HCT116 (cell line): ENCODE measurements at regions not wholly inside any gene's neighbourhood (a gene's known extent, or its start where the extent isn't known, plus 50 kb on each side); places are given as distances from the start of the nearest gene placed in this dataset.
A peak's percentile ranks its signal among the peaks of the same experiment; 100 is the strongest.
"Not testable (repeated sequence)": the region's sequence is repeated elsewhere in the genome, so short reads cannot be mapped to it uniquely, and the experiment has no call there.

Source experiments
- ATAC-seq: fragments of 200-7000 bp; cut with Tn5 transposase; 2 replicates; pipeline ENCODE4 v1.9.1; 2020; ENCODE audit warnings: mild to moderate bottlenecking, moderate library complexity
- BruUV-seq: library from RNA; stranded (reverse); fragments of 400-500 nt; replicated peaks from 2 replicates; lab custom pipeline; 2021; lab: Mats Ljungman, UMichigan
- CTCF ChIA-PET: fragments of 300-600 bp; sonication (Branson Sonifier 250); formaldehyde crosslinking; loops from one replicate; lab custom pipeline; 2021; ENCODE audit warnings: antibody characterized with exemption; lab: Charles Lee
- POLR2A ChIA-PET: fragments of 300-600, 350-600 bp; sonication (Branson Sonifier 250); formaldehyde crosslinking; loops from one replicate; lab custom pipeline; 2021; ENCODE audit warnings: antibody characterized with exemption; lab: Charles Lee
- RAD21 ChIA-PET, 2 experiments: fragments of 300-600 bp; sonication (Branson Sonifier 250); formaldehyde crosslinking; loops; one replicate each; lab custom pipeline; 2023; ENCODE audit warnings: low total read pairs in 2 of 2; ENCODE audit not compliant: uncharacterized antibody in 2 of 2, unreplicated experiment in 2 of 2, low non-redundant PET in 1 of 2; lab: Charles Lee
- DNase-seq: peaks from one replicate; pipeline ENCODE4 v3.0.0-alpha.2; 2010; ENCODE audit warnings: low read depth, low spot score
- H2AFZ ChIP-seq: fragments of 200-600 bp; shearing (Covaris generic), sonication (generic); 2 replicates; pipeline ENCODE4 v1.6.1; 2017; ENCODE audit warnings: low read depth, mixed run types, mixed read lengths, antibody characterized with exemption, low read length; ENCODE audit not compliant: poor library complexity, severe bottlenecking
- H3K27ac ChIP-seq: 2 replicates; pipeline ENCODE4 v1.5.1; 2012; ENCODE audit warnings: low read depth, low read length
- H3K27me3 ChIP-seq: fragments of 200-600 bp; sonication (generic); 2 replicates; pipeline ENCODE4 v1.6.1; 2016; ENCODE audit warnings: mixed run types, low read length, mixed read lengths; ENCODE audit not compliant: insufficient read depth
- H3K36me3 ChIP-seq, 2 experiments: fragments of 200-500 bp in 1 of 2; fragments of 200-600 bp in 1 of 2; sonication (Bioruptor generic) in 1 of 2; sonication (generic) in 1 of 2; 2 replicates each; pipeline versions ENCODE4 v1.5.1 to v1.6.1; 2014 to 2016; ENCODE audit warnings: low read length in 2 of 2, inconsistent platforms in 1 of 2, mixed read lengths in 1 of 2, mixed run types in 1 of 2; ENCODE audit not compliant: insufficient read depth in 2 of 2, control insufficient read depth in 1 of 2
- H3K4me1 ChIP-seq, 2 experiments: fragments of 200-600 bp in 1 of 2; sonication (generic) in 1 of 2; 2 replicates each; pipeline versions ENCODE4 v1.5.1 to v1.6.1; 2012 to 2017; ENCODE audit warnings: low read length in 2 of 2, inconsistent platforms in 1 of 2, mild to moderate bottlenecking in 1 of 2, mixed read lengths in 1 of 2, mixed run types in 1 of 2, moderate library complexity in 1 of 2; ENCODE audit not compliant: insufficient read depth in 2 of 2, control insufficient read depth in 1 of 2
- H3K4me2 ChIP-seq: fragments of 200-600 bp; sonication (generic); 2 replicates; pipeline ENCODE4 v1.6.1; 2017; ENCODE audit warnings: mixed run types, low read length, mixed read lengths
- H3K4me3 ChIP-seq, 2 experiments: fragments of 200-600 bp in 1 of 2; sonication (generic) in 1 of 2; replicated peaks in 1 of 2; 2 replicates each; pipeline ENCODE4 v1.5.1; 2011 to 2016; ENCODE audit warnings: low read length in 2 of 2, control low read depth in 1 of 2, low read depth in 1 of 2, mild to moderate bottlenecking in 1 of 2, mixed read lengths in 1 of 2, mixed run types in 1 of 2
- H3K79me2 ChIP-seq: fragments of 200-600 bp; sonication (generic); 2 replicates; pipeline ENCODE4 v1.6.1; 2017; ENCODE audit warnings: mild to moderate bottlenecking, mixed run types, low read length, moderate library complexity, mixed read lengths; ENCODE audit not compliant: insufficient read depth
- H3K9ac ChIP-seq: fragments of 200-600 bp; sonication (generic); 2 replicates; pipeline ENCODE4 v1.6.1; 2016; ENCODE audit warnings: low read length, mixed read lengths
- H3K9me2 ChIP-seq: fragments of 200-600 bp; sonication (generic), shearing (Covaris generic); 2 replicates; pipeline ENCODE4 v1.6.1; 2017; ENCODE audit warnings: mixed run types, mild to moderate bottlenecking, moderate library complexity; ENCODE audit not compliant: insufficient read depth
- H3K9me3 ChIP-seq, 2 experiments: fragments of 200-500 bp in 1 of 2; fragments of 200-600 bp in 1 of 2; sonication (Bioruptor generic) in 1 of 2; sonication (generic) in 1 of 2; 2 replicates each; pipeline ENCODE4 v1.6.1; 2014 to 2017; ENCODE audit warnings: low read length in 2 of 2, mixed read lengths in 2 of 2, inconsistent platforms in 1 of 2, low read depth in 1 of 2, mild to moderate bottlenecking in 1 of 2, mixed run types in 1 of 2, moderate library complexity in 1 of 2; ENCODE audit not compliant: control insufficient read depth in 1 of 2, insufficient read depth in 1 of 2
- H4K20me1 ChIP-seq: fragments of 200-600 bp; sonication (generic), shearing (Covaris generic); 2 replicates; pipeline ENCODE4 v1.6.1; 2017; ENCODE audit warnings: mixed run types, mild to moderate bottlenecking, moderate library complexity; ENCODE audit not compliant: insufficient read depth
- CEBPB ChIP-seq: IDR thresholded peaks from 2 replicates; pipeline ENCODE4 v1.6.1; 2012; ENCODE audit warnings: low read depth
- CTCF ChIP-seq, 3 experiments: fragments of 200-600 bp in 1 of 3; sonication (generic) in 1 of 3; IDR thresholded peaks in 2 of 3; conservative IDR thresholded peaks in 1 of 3; 2 replicates each; pipeline ENCODE4 v1.5.1; 2012 to 2017; ENCODE audit warnings: low read depth in 2 of 3, low read length in 2 of 3, antibody characterized with exemption in 1 of 3, borderline replicate concordance in 1 of 3, control low read depth in 1 of 3, mild to moderate bottlenecking in 1 of 3, mixed read lengths in 1 of 3, mixed run types in 1 of 3, moderate library complexity in 1 of 3; ENCODE audit not compliant: insufficient read depth in 1 of 3
- EZH2 ChIP-seq: fragments of 200-600 bp; sonication (generic); IDR thresholded peaks from 2 replicates; pipeline ENCODE4 v1.6.1; 2017; ENCODE audit warnings: antibody characterized with exemption, mixed run types
- FOSL1 ChIP-seq: IDR thresholded peaks from 2 replicates; pipeline ENCODE4 v1.6.1; 2012; ENCODE audit warnings: low read depth
- SP1 ChIP-seq: IDR thresholded peaks from 2 replicates; pipeline ENCODE4 v1.6.1; 2012; ENCODE audit warnings: low read depth
- intact Hi-C: fragments of 100-400 bp; cut with micrococcal nuclease; formaldehyde crosslinking; loops from 2 replicates; pipeline ENCODE4 v1.10.0; 2022

- Histone ChIP-seq H3K4me3 (no peak overlapping the region), H2AFZ (no peak overlapping the region), H3K36me3 (no peaks in the 10 kb centered on the region), H3K27me3 (no peaks in the 10 kb centered on the region), H3K9me3 (no peaks in the 10 kb centered on the region), H3K4me2 (no peak overlapping the region), H3K9me2 (no peaks in the 10 kb centered on the region), H3K4me1 (no peaks in the 10 kb centered on the region), H3K79me2 (no peaks in the 10 kb centered on the region), H3K27ac (no peak overlapping the region), H3K9ac (no peak overlapping the region), H4K20me1 (no peaks in the 10 kb centered on the region)
- TF ChIP-seq SP1, result no peak
- no peak for TF ChIP-seq FOSL1
- no peak for TF ChIP-seq CEBPB
- intact Hi-C loops, result no loop called here
- DNase-seq (no peak), ATAC-seq (no peak)
- POLR2A ChIA-PET, result no interaction called here
- CTCF ChIA-PET, result no interaction called here
- BruUV-seq, result no TSS peak
- RAD21 ChIA-PET, result no interaction called here
Measured at GRCh38 chrX:7596822-7597221, 246.1 kb upstream of the VCX start.

- H3K27me3 ChIP-seq, H2AFZ ChIP-seq, H3K9me2 ChIP-seq, CTCF ChIA-PET, H4K20me1 ChIP-seq, H3K9me3 ChIP-seq, H3K79me2 ChIP-seq, ATAC-seq, BruUV-seq, H3K36me3 ChIP-seq, H3K4me3 ChIP-seq, H3K27ac ChIP-seq, H3K4me1 ChIP-seq, H3K4me2 ChIP-seq, POLR2A ChIA-PET, H3K9ac ChIP-seq, DNase-seq, RAD21 ChIA-PET, intact Hi-C loops: not testable (repeated sequence)
Measured at GRCh38 chrX:7593370-7593769, 249.6 kb upstream of the VCX start.

- H3K4me2 ChIP-seq, result no peak overlapping the region
- intact Hi-C loops, result no loop called here
- no peaks in the 10 kb centered on the region for H4K20me1 ChIP-seq
- RAD21 ChIA-PET, result no interaction called here
- ATAC-seq (no peak), DNase-seq (no peak)
- no peak overlapping the region for H3K4me3 ChIP-seq
- CTCF ChIA-PET, result no interaction called here
- H3K27me3 ChIP-seq, result no peaks in the 10 kb centered on the region
- TF ChIP-seq CTCF (IDR thresholded peaks at IDR 0.05 in 2 of 3, conservative IDR thresholded peaks at IDR 0.05 in 1 of 3; ENCODE audit: borderline replicate concordance in 1 of 3, insufficient read depth in 1 of 3, low read depth in 2 of 3, low read length in 2 of 3) (0 out of 6 replicates have a peak, but pooled peaks of 1 of the 3 experiments have one; percentile 6), EZH2 (no peak)
- no peaks in the 10 kb centered on the region for H3K79me2 ChIP-seq
- H3K9me3 ChIP-seq, result no peaks in the 10 kb centered on the region
- no peaks in the 10 kb centered on the region for H3K9me2 ChIP-seq
- no peaks in the 10 kb centered on the region for H3K4me1 ChIP-seq
- no peak overlapping the region for H2AFZ ChIP-seq
- no peaks in the 10 kb centered on the region for H3K36me3 ChIP-seq
- H3K27ac ChIP-seq, result no peak overlapping the region
- no peak overlapping the region for H3K9ac ChIP-seq
- no TSS peak for BruUV-seq
- POLR2A ChIA-PET, result no interaction called here
Measured at GRCh38 chrX:7586126-7586525, 256.8 kb upstream of the VCX start.
